HepG2 (cell line): ENCODE measurements at regions not wholly inside any gene's neighbourhood (a gene's known extent, or its start where the extent isn't known, plus 50 kb on each side); places are given as distances from the start of the nearest gene placed in this dataset.

Experiments used
- ATAC-seq: fragments of 200-7000 bp; cut with Tn5 transposase; 3 replicates; pipeline ENCODE4 v1.9.1; 2020; ENCODE audit warnings: mild to moderate bottlenecking, moderate library complexity
- BruUV-seq: library from RNA; stranded (reverse); fragments of 400-500 nt; replicated peaks from 2 replicates; lab custom pipeline; 2021; lab: Mats Ljungman, UMichigan
- CTCF ChIA-PET: fragments of 300-600 bp; formaldehyde crosslinking; extraction: SDS; loops from one replicate; lab custom pipeline; 2021; ENCODE audit warnings: low total read pairs, inconsistent platforms, low intra/inter-chr PET ratio; lab: Yijun Ruan, JAX
- POLR2A ChIA-PET: fragments of 350-600 bp; sonication (Branson Sonifier 250); formaldehyde crosslinking; loops from one replicate; lab custom pipeline; 2020; ENCODE audit warnings: antibody characterized with exemption, inconsistent platforms; lab: Yijun Ruan, JAX
- DNase-seq: peaks from one replicate; pipeline ENCODE4 v3.0.0-alpha.2; 2015; ENCODE audit warnings: low spot score
- FAIRE-seq: peaks from 3 replicates; lab custom pipeline; 2011; peaks lifted over from hg19 to GRCh38; lab: Jason Lieb, UNC
- H2AFZ ChIP-seq: one replicate; pipeline ENCODE4 v1.6.1; 2011; ENCODE audit warnings: low read length, inconsistent platforms
- H3K27ac ChIP-seq: fragments of 300-600 bp; 3 replicates; pipeline ENCODE4 v1.8.0; 2011; ENCODE audit warnings: mixed run types, mild to moderate bottlenecking, mixed read lengths, low read length, inconsistent platforms; ENCODE audit not compliant: insufficient read depth; ENCODE audit errors: extremely low read length
- H3K27me3 ChIP-seq, 2 experiments: fragments of 200-600 bp in 1 of 2; 2 replicates in 1 of 2; 3 replicates in 1 of 2; pipeline versions ENCODE4 v1.6.0 to v1.8.0; 2011; ENCODE audit warnings: low read length in 2 of 2, mild to moderate bottlenecking in 2 of 2, moderate library complexity in 2 of 2, inconsistent platforms in 1 of 2; ENCODE audit not compliant: insufficient read depth in 2 of 2, control insufficient read depth in 1 of 2
- H3K36me3 ChIP-seq, 2 experiments: fragments of 200-600 bp in 1 of 2; replicated peaks in 1 of 2; 2 replicates in 1 of 2; 3 replicates in 1 of 2; pipeline versions ENCODE4 v1.5.1 to v1.8.0; 2011; ENCODE audit warnings: low read length in 2 of 2, inconsistent platforms in 1 of 2; ENCODE audit not compliant: insufficient read depth in 2 of 2, control insufficient read depth in 1 of 2
- H3K4me1 ChIP-seq: 2 replicates; pipeline ENCODE4 v1.5.1; 2012; ENCODE audit warnings: low read length, inconsistent platforms; ENCODE audit not compliant: insufficient read depth
- H3K4me2 ChIP-seq: 2 replicates; pipeline ENCODE4 v1.6.0; 2011; ENCODE audit warnings: low read depth, low read length, inconsistent platforms
- H3K4me3 ChIP-seq, 3 experiments: fragments of 200-600 bp in 1 of 3; sonication (generic), shearing (Covaris generic) in 1 of 3; replicated peaks in 1 of 3; 2 replicates each; pipeline ENCODE4 v1.5.1; 2011 to 2016; ENCODE audit warnings: low read length in 3 of 3, inconsistent platforms in 2 of 3, low read depth in 2 of 3, mild to moderate bottlenecking in 2 of 3, control low read depth in 1 of 3, mixed read lengths in 1 of 3; ENCODE audit not compliant: insufficient read depth in 1 of 3
- H3K79me2 ChIP-seq: one replicate; pipeline ENCODE4 v1.6.1; 2011; ENCODE audit warnings: low read length, inconsistent platforms; ENCODE audit not compliant: insufficient read depth
- H3K9ac ChIP-seq: 2 replicates; pipeline ENCODE4 v1.6.0; 2011; ENCODE audit warnings: mild to moderate bottlenecking, low read depth, low read length, inconsistent platforms; ENCODE audit not compliant: insufficient read depth
- H3K9me3 ChIP-seq: 2 replicates; pipeline ENCODE4 v1.5.1; 2012; ENCODE audit warnings: mild to moderate bottlenecking, low read length
- H4K20me1 ChIP-seq: 2 replicates; pipeline ENCODE4 v1.6.0; 2011; ENCODE audit warnings: inconsistent platforms, mild to moderate bottlenecking, low read length, moderate library complexity; ENCODE audit not compliant: insufficient read depth
- CBFB ChIP-seq: sonication (generic); formaldehyde crosslinking; IDR thresholded peaks from 2 replicates; pipeline ENCODE4 v1.4.0; 2020; ENCODE audit warnings: missing genetic modification reagents
- CTCF ChIP-seq: sonication (generic); formaldehyde crosslinking; IDR thresholded peaks from 2 replicates; pipeline ENCODE4 v1.5.0; 2020; ENCODE audit warnings: mild to moderate bottlenecking, missing genetic modification reagents, moderate library complexity
- EED ChIP-seq: sonication (generic); formaldehyde crosslinking; IDR thresholded peaks from 2 replicates; pipeline ENCODE4 v1.5.0; 2020; ENCODE audit warnings: mild to moderate bottlenecking, missing genetic modification reagents
- ELF3 ChIP-seq: IDR thresholded peaks from 2 replicates; pipeline ENCODE4 v1.6.1; 2016; ENCODE audit warnings: missing genetic modification reagents, missing compliant biosample characterization
- ETV6 ChIP-seq: sonication (generic); formaldehyde crosslinking; conservative IDR thresholded peaks from 2 replicates; pipeline ENCODE4 v1.4.0; 2020; ENCODE audit warnings: missing genetic modification reagents
- FOSL2 ChIP-seq: sonication (generic); formaldehyde crosslinking; IDR thresholded peaks from 2 replicates; pipeline ENCODE4 v1.4.0; 2020; ENCODE audit warnings: missing genetic modification reagents
- GATA4 ChIP-seq: sonication (generic); IDR thresholded peaks from 2 replicates; pipeline ENCODE4 v1.6.1; 2016; ENCODE audit warnings: antibody characterized with exemption, low read depth, borderline replicate concordance
- HMGA1 ChIP-seq: sonication (generic); formaldehyde crosslinking; conservative IDR thresholded peaks from 2 replicates; pipeline ENCODE4 v1.4.0; 2020; ENCODE audit warnings: missing genetic modification reagents
- HNRNPUL1 ChIP-seq: fragments of 200-400 bp; formaldehyde crosslinking; IDR thresholded peaks from 2 replicates; pipeline ENCODE4 v1.6.1; 2017; ENCODE audit warnings: low read depth, mild to moderate bottlenecking, low read length, moderate library complexity
- IKZF5 ChIP-seq: IDR thresholded peaks from 2 replicates; pipeline ENCODE4 v1.6.1; 2018; ENCODE audit warnings: missing genetic modification reagents, mild to moderate bottlenecking, missing compliant biosample characterization
- JDP2 ChIP-seq: sonication (generic); formaldehyde crosslinking; IDR thresholded peaks from 2 replicates; pipeline ENCODE4 v1.8.1; 2022; ENCODE audit warnings: missing genetic modification reagents, borderline replicate concordance
- PRMT3 ChIP-seq: sonication (generic); formaldehyde crosslinking; IDR thresholded peaks from 2 replicates; pipeline ENCODE4 v1.8.1; 2022; ENCODE audit warnings: low read depth, mild to moderate bottlenecking, moderate library complexity, missing genetic modification reagents, borderline replicate concordance
- SATB2 ChIP-seq: sonication (generic); formaldehyde crosslinking; IDR thresholded peaks from 2 replicates; pipeline ENCODE4 v1.5.0; 2020; ENCODE audit warnings: missing genetic modification reagents
- SYNCRIP ChIP-seq: fragments of 200-400 bp; formaldehyde crosslinking; IDR thresholded peaks from 2 replicates; pipeline ENCODE4 v1.6.1; 2018; ENCODE audit warnings: mild to moderate bottlenecking, low read depth, low read length; ENCODE audit not compliant: insufficient read depth
- TSC22D2 ChIP-seq: sonication (generic); formaldehyde crosslinking; IDR thresholded peaks from 2 replicates; pipeline ENCODE4 v1.5.1; 2020; ENCODE audit warnings: missing genetic modification reagents, mild to moderate bottlenecking, borderline replicate concordance
- ZBTB20 ChIP-seq: sonication (generic); formaldehyde crosslinking; IDR thresholded peaks from 2 replicates; pipeline ENCODE4 v1.8.1; 2023; ENCODE audit warnings: missing genetic modification reagents, low read depth, mild to moderate bottlenecking, borderline replicate concordance
- ZMAT3 ChIP-seq: sonication (generic); formaldehyde crosslinking; conservative IDR thresholded peaks from 2 replicates; pipeline ENCODE4 v1.7.0; 2021; ENCODE audit warnings: missing genetic modification reagents
- WGBS: methylation state at CpG from one replicate; pipeline ENCODE4 v1.1.6; 2017; ENCODE audit warnings: low lambda C conversion rate; 5-methylcytosine and 5-hydroxymethylcytosine counted together
- in situ Hi-C: cut with HindIII; loops from 2 replicates; pipeline ENCODE4 v1.10.0; 2017; ENCODE audit warnings: low pct_unique_long_range_greater_than_20kb; ENCODE audit not compliant: extremely low pct_ligation_motif_present
- intact Hi-C: fragments of 100-400 bp; cut with micrococcal nuclease; formaldehyde crosslinking; loops from one replicate; pipeline ENCODE4 v1.10.0; 2022; ENCODE audit not compliant: unreplicated experiment

GRCh38 chr3:65080432-65080831 lies 392.6 kb upstream of the ADAMTS9 start:
- no peaks in the 10 kb centered on the region for H3K27me3 ChIP-seq
- no peaks in the 10 kb centered on the region for H3K36me3 ChIP-seq
- ATAC-seq (peak; percentile 39; the same call in 2 of the 3 replicates), FAIRE-seq (no peak), DNase-seq (no peak)
- ChIA-PET CTCF (no interaction called here), POLR2A (no interaction called here)
- H3K4me2 ChIP-seq, result no peak overlapping the region
- TF ChIP-seq CTCF (0 out of 2 replicates have a peak, but pooled peaks have one; percentile 10), FOSL2 (CRISPR knock-in tag) (no peak), ZMAT3 (CRISPR knock-in tag) (no peak), ELF3 (CRISPR knock-in tag) (no peak), PRMT3 (CRISPR knock-in tag) (no peak)
- H3K79me2 ChIP-seq, result no peaks in the 10 kb centered on the region
- no peaks in the 10 kb centered on the region for H3K4me1 ChIP-seq
- no peak overlapping the region for H3K9ac ChIP-seq
- no peaks in the 10 kb centered on the region for H4K20me1 ChIP-seq
- in situ Hi-C loops, result no loop called here
- 0% methylated on average over 3 of the region's 3 CpGs for WGBS
- H3K9me3 ChIP-seq, result no peaks in the 10 kb centered on the region
- no peak overlapping the region for H3K27ac ChIP-seq
- intact Hi-C loops, result loop anchor here (5.0 kb wide), 1 partner anchor 548 kb away; no protein-coding TSS in a partner anchor
- H3K4me3 ChIP-seq, result no peak overlapping the region
- no peak overlapping the region for H2AFZ ChIP-seq
- no TSS peak for BruUV-seq

GRCh38 chr3:65079560-65079959 lies 391.8 kb upstream of the ADAMTS9 start:
- Histone ChIP-seq H3K4me2 (no peak overlapping the region), H4K20me1 (no peaks in the 10 kb centered on the region), H3K79me2 (no peaks in the 10 kb centered on the region), H3K9ac (no peak overlapping the region), H3K9me3 (no peaks in the 10 kb centered on the region), H2AFZ (no peak overlapping the region), H3K4me1 (no peaks in the 10 kb centered on the region), H3K36me3 (no peaks in the 10 kb centered on the region), H3K27me3 (no peaks in the 10 kb centered on the region), H3K4me3 (no peak overlapping the region), H3K27ac (no peak overlapping the region)
- in situ Hi-C loops (no loop called here), intact Hi-C loops (no loop called here)
- 38% methylated on average over 5 of the region's 5 CpGs for WGBS
- no peak for FAIRE-seq
- ChIA-PET CTCF (no interaction called here), POLR2A (no interaction called here)
- DNase-seq, result no peak
- no peak for ATAC-seq
- no TSS peak for BruUV-seq
- TF ChIP-seq HMGA1 (CRISPR knock-in tag) (no peak), TSC22D2 (CRISPR knock-in tag) (no peak), IKZF5 (no peak), GATA4 (no peak), JDP2 (no peak), HNRNPUL1 (no peak), ZBTB20 (no peak), SYNCRIP (no peak), CBFB (CRISPR knock-in tag) (no peak), ETV6 (CRISPR knock-in tag) (no peak), EED (CRISPR knock-in tag) (no peak), SATB2 (no peak)
